HEK293 (cell line): ENCODE measurements at regions not wholly inside any gene's neighbourhood (a gene's known extent, or its start where the extent isn't known, plus 50 kb on each side); places are given as distances from the start of the nearest gene placed in this dataset.

ENCODE experiments used
- CTCF ChIA-PET: fragments of 350-600 bp; formaldehyde crosslinking; extraction: SDS; loops from one replicate; lab custom pipeline; 2021; ENCODE audit warnings: antibody characterized with exemption; lab: Yijun Ruan, JAX
- POLR2A ChIA-PET: fragments of 300-600 bp; formaldehyde crosslinking; extraction: SDS; loops from one replicate; lab custom pipeline; 2020; ENCODE audit warnings: antibody characterized with exemption, inconsistent platforms; lab: Yijun Ruan, JAX
- H3K27ac ChIP-seq: fragments of 200-500 bp; sonication (Bioruptor generic); 2 replicates; pipeline ENCODE4 v1.5.1; 2014; ENCODE audit warnings: low read depth, low read length, control low read depth, inconsistent platforms; ENCODE audit errors: extremely low read depth
- H3K36me3 ChIP-seq, 2 experiments: fragments of 200-500 bp in 1 of 2; sonication (Bioruptor generic) in 1 of 2; 1 replicate in 1 of 2; 2 replicates in 1 of 2; pipeline ENCODE4 v1.5.1; 2014 to 2017; ENCODE audit warnings: inconsistent platforms in 2 of 2, low read length in 2 of 2; ENCODE audit not compliant: control insufficient read depth in 2 of 2, insufficient read depth in 1 of 2
- H3K4me1 ChIP-seq: fragments of 200-500 bp; sonication (Bioruptor generic); 2 replicates; pipeline ENCODE4 v1.5.1; 2014; ENCODE audit warnings: mild to moderate bottlenecking, low read length, inconsistent platforms; ENCODE audit not compliant: control insufficient read depth, insufficient read depth
- H3K4me3 ChIP-seq: 2 replicates; pipeline ENCODE4 v1.5.1; 2011; ENCODE audit warnings: low read depth, mild to moderate bottlenecking, control low read depth, low read length, moderate library complexity
- H3K9me3 ChIP-seq: fragments of 200-500 bp; sonication (Bioruptor generic); 2 replicates; pipeline ENCODE4 v1.5.1; 2014; ENCODE audit warnings: low read depth, low read length, inconsistent platforms; ENCODE audit not compliant: control insufficient read depth, insufficient read depth
- BCL11A ChIP-seq: fragments of 450-650 bp; formaldehyde crosslinking; IDR thresholded peaks from 2 replicates; pipeline ENCODE4 v1.5.1; 2016; ENCODE audit warnings: low read depth, missing biosample characterization, missing genetic modification characterization
- HIC1 ChIP-seq: fragments of 450-650 bp; formaldehyde crosslinking; IDR thresholded peaks from 2 replicates; pipeline ENCODE4 v1.5.1; 2016; ENCODE audit warnings: missing biosample characterization, missing genetic modification characterization
- KLF17 ChIP-seq: fragments of 450-650 bp; formaldehyde crosslinking; IDR thresholded peaks from 2 replicates; pipeline ENCODE4 v1.5.1; 2016; ENCODE audit warnings: missing biosample characterization, missing genetic modification characterization
- PRDM6 ChIP-seq: fragments of 450-650 bp; formaldehyde crosslinking; IDR thresholded peaks from 2 replicates; pipeline ENCODE4 v1.5.1; 2017; ENCODE audit warnings: missing biosample characterization, missing genetic modification characterization
- ZFP37 ChIP-seq: fragments of 450-650 bp; formaldehyde crosslinking; IDR thresholded peaks from 2 replicates; pipeline ENCODE4 v1.5.1; 2016; ENCODE audit warnings: missing biosample characterization, missing genetic modification characterization
- ZIC2 ChIP-seq: fragments of 450-650 bp; formaldehyde crosslinking; IDR thresholded peaks from 2 replicates; pipeline ENCODE4 v1.5.1; 2016; ENCODE audit warnings: missing biosample characterization, missing genetic modification characterization
- ZNF202 ChIP-seq: fragments of 450-650 bp; formaldehyde crosslinking; IDR thresholded peaks from 2 replicates; pipeline ENCODE4 v1.5.1; 2016; ENCODE audit warnings: missing biosample characterization, missing genetic modification characterization, borderline replicate concordance
- ZNF214 ChIP-seq: fragments of 450-650 bp; formaldehyde crosslinking; IDR thresholded peaks from 2 replicates; pipeline ENCODE4 v1.5.1; 2017; ENCODE audit warnings: missing biosample characterization, mild to moderate bottlenecking, missing genetic modification characterization, borderline replicate concordance
- ZNF26 ChIP-seq: fragments of 450-650 bp; formaldehyde crosslinking; IDR thresholded peaks from 2 replicates; pipeline ENCODE4 v1.5.1; 2016; ENCODE audit warnings: missing biosample characterization, missing genetic modification characterization
- ZNF280C ChIP-seq: fragments of 450-650 bp; formaldehyde crosslinking; IDR thresholded peaks from 2 replicates; pipeline ENCODE4 v1.5.1; 2016; ENCODE audit warnings: missing biosample characterization, missing genetic modification characterization
- ZNF426 ChIP-seq: fragments of 450-650 bp; formaldehyde crosslinking; IDR thresholded peaks from 2 replicates; pipeline ENCODE4 v1.5.1; 2017; ENCODE audit warnings: missing biosample characterization, missing genetic modification characterization, mild to moderate bottlenecking, inconsistent platforms, moderate library complexity
- ZNF433 ChIP-seq: fragments of 450-650 bp; formaldehyde crosslinking; IDR thresholded peaks from 2 replicates; pipeline ENCODE4 v1.5.1; 2016; ENCODE audit warnings: missing biosample characterization, missing genetic modification characterization, low read depth
- ZNF571 ChIP-seq: fragments of 450-650 bp; formaldehyde crosslinking; IDR thresholded peaks from 2 replicates; pipeline ENCODE4 v1.5.0; 2017; ENCODE audit warnings: missing biosample characterization, missing genetic modification characterization
- ZNF660 ChIP-seq: fragments of 450-650 bp; IDR thresholded peaks from 2 replicates; pipeline ENCODE4 v1.5.1; 2018; ENCODE audit warnings: missing biosample characterization, mild to moderate bottlenecking, missing genetic modification characterization
- ZNF704 ChIP-seq: fragments of 450-650 bp; formaldehyde crosslinking; IDR thresholded peaks from 2 replicates; pipeline ENCODE4 v1.5.1; 2016; ENCODE audit warnings: missing biosample characterization, missing genetic modification characterization

- TF ChIP-seq ZNF660 (tag by site-specific recombination), result no peak
- no peak for TF ChIP-seq ZNF202 (tag by site-specific recombination)
- no peak for TF ChIP-seq ZNF704 (tag by site-specific recombination)
- no peak for TF ChIP-seq ZNF426 (tag by site-specific recombination)
These were observed 202.4 kb downstream of the PRELID2 start (continued) for GRCh38 chr5:145632701-145633100.

- H3K27ac ChIP-seq, result no peak overlapping the region
- CTCF ChIA-PET, result no interaction called here
These were observed 206.1 kb downstream of the PRELID2 start for GRCh38 chr5:145629047-145629446.

More at GRCh38 chr5:145629047-145629446, 206.1 kb downstream of the PRELID2 start:
- H3K36me3 ChIP-seq, result no peaks in the 10 kb centered on the region
- no peaks in the 10 kb centered on the region; the same call in 1 of the 2 replicates for H3K4me1 ChIP-seq
- POLR2A ChIA-PET, result no interaction called here
- no peak overlapping the region for H3K4me3 ChIP-seq
- H3K9me3 ChIP-seq, result no peaks in the 10 kb centered on the region
- TF ChIP-seq HIC1 (tag by site-specific recombination) (no peak), ZIC2 (tag by site-specific recombination) (no peak), KLF17 (tag by site-specific recombination) (no peak), ZNF26 (tag by site-specific recombination) (no peak), ZNF571 (tag by site-specific recombination) (no peak), ZNF433 (tag by site-specific recombination) (no peak), PRDM6 (tag by site-specific recombination) (no peak), ZNF280C (tag by site-specific recombination) (no peak), BCL11A (tag by site-specific recombination) (no peak), ZFP37 (tag by site-specific recombination) (no peak), ZNF214 (tag by site-specific recombination) (no peak)
